ENCODE measurements at regions not wholly inside any gene's neighbourhood (a gene's known extent, or its start where the extent isn't known, plus 50 kb on each side); places are given as distances from the start of the nearest gene placed in this dataset.

- no peak for DNase-seq
These were observed 227.5 kb upstream of the SOX11 start for GRCh38 chr2:5464657-5465056.

- no peak for DNase-seq
These were observed 226.3 kb upstream of the SOX11 start for GRCh38 chr2:5465859-5466258.

GRCh38 chr2:5467178-5467905 is 224.8 kb upstream of the SOX11 start:
- no peak for DNase-seq

- DNase-seq: peak; percentile 27
These were observed 219.5 kb upstream of the SOX11 start for GRCh38 chr2:5472673-5473072.

DNA sequence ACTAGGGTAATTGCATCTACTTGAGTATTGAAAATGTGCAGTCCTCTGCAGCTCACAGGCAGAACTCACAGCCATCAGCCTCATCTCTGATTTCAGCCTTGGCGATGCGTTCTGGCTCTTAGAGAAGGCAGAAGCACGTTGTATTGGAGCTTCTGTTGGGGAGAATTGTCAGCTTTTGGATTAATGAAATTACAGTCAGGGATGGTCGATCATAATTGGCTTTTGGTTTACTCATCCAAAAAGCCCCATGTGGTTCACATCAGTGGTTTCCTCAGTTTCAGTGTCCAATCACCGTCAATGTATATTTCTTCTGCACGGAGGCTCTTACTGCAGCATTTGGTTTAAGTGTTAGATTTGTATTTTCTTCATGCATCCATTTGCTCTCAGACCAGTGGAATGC is 218.5 kb upstream of the SOX11 start:
- DNase-seq: no peak

DNA sequence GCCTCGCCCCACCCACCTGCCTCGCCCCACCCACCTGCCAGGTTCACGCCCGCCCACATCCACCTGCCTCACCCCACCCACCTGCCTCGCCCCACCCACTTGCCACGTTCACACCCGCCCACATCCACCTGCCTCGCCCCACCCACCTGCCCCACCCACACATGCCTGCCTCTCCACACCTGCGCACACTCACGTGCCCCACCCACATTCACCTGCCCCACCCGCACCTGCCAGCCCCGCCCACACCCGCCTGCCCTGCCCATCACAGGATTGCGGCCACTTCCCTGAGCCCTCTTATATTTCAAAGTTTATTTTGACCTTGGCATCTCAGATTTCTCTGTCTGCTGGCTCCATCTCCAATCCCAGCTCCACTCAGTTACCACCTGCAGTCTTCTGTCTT is 217.5 kb upstream of the SOX11 start:
- DNase-seq: no peak

GRCh38 chr2:5479265-5479928 is 212.8 kb upstream of the SOX11 start:
- DNase-seq: no peak

GRCh38 chr2:5482929-5483331 is 209.3 kb upstream of the SOX11 start:
- no peak for DNase-seq

- DNase-seq: no peak
These were observed 207.3 kb upstream of the SOX11 start for GRCh38 chr2:5484868-5485267.

DNA sequence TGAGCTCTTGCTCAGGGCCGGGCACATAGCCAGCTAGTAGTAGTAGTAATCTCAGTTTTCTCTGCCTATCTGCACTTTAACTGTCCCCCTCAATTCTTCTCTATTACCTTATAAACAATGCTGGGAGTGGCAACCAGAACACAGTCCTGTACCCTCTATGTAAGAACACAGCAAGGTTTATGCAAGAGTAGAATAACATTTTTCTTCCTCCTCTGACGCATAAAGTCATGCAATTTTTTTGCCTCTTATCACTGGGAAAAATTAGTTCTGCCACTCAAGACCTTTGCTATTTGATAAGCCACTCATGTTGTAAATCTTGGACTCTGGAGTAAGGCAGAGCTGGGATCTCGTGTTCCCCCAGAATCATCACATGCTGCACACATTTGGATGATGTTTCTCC is 200.7 kb upstream of the SOX11 start:
- no peak for DNase-seq

DNA sequence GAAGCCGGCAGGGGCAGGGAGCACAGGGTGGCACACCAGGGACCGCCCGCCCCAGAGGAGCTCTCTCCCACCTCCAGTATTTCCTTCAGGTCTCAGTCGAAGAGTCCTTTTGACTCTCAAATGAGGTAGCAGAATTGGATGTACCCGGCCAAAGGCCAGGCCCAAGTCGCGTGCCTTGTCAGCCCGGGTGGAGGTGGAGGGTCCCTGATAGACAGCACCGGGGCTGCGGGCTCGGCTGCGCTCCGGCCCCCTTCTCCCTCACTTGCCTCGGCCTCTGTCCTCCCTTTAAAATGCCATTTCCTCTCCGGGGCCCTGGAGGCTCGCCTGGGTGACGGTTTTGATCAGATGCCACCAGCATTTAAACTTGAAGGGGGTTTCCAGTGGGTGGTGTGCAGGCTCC is 198.9 kb upstream of the SOX11 start:
- DNase-seq: no peak

- DNase-seq: no peak
These were observed 198.0 kb upstream of the SOX11 start for GRCh38 chr2:5494212-5494611.

DNA sequence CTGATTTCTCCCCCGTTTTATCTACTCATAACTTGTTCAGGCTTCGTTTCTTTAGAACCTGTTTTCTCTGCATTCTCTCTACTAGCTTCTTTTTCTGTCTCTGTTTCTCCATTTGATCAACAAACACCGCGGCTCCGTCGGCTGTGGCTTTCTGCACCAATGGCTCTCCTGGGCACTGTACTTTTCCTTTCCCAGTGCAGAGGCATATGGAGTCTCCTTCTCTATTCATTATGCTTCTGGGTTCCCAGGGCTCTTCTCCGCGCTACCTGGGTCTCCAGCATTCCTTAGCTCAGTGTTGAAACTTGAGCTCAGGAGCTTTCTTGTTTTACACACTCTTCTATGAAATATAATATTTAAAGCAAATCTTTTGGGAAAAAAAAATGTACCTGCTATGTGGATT is 196.6 kb upstream of the SOX11 start:
- DNase-seq: no peak

DNA sequence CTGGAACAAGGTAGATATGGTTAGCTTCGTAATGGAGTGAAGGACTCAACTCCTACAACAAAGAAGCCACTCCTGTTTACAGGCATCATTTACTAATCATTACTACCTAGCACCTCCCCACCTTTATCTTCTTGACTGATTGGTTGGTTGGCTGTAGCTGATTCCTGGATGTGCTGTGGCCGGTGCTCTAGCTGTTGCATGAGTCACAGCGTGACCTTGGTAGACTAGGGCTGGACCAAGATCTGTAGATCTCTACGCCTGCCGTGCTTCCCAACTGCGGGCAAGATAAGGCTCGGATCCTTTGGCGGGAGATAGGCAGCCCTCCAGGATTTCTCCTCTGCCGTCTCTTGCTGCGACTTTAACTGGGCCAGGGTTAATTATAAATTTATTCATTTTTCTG is 194.3 kb upstream of the SOX11 start:
- DNase-seq: no peak

- DNase-seq: no peak
These were observed 190.4 kb upstream of the SOX11 start for GRCh38 chr2:5501807-5502206.

GRCh38 chr2:5502385-5502784 is 189.8 kb upstream of the SOX11 start:
- no peak for DNase-seq

- DNase-seq: no peak
These were observed 187.4 kb upstream of the SOX11 start for GRCh38 chr2:5504756-5505155.

- no peak for DNase-seq
These were observed 184.8 kb upstream of the SOX11 start for GRCh38 chr2:5507367-5507766.

DNA sequence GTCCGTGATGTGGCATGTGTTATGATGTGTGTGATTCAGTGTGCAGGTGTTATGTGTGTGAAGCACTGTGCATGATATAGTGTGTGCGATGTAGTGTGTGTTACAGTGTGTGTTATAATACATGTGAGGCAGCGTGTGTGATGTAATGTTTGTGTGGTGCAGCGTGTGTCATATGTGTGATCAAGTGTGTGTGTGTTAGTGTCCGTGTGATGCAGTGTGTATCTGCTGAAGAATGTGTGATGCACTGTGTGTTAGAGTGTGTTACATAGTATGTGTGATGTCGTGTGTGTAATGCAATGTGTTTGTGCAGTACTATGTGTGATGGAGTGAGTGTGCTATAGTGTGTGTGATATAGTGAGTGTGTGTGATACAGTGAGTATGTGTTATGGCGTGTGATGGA is 182.8 kb upstream of the SOX11 start:
- no peak for DNase-seq

DNA sequence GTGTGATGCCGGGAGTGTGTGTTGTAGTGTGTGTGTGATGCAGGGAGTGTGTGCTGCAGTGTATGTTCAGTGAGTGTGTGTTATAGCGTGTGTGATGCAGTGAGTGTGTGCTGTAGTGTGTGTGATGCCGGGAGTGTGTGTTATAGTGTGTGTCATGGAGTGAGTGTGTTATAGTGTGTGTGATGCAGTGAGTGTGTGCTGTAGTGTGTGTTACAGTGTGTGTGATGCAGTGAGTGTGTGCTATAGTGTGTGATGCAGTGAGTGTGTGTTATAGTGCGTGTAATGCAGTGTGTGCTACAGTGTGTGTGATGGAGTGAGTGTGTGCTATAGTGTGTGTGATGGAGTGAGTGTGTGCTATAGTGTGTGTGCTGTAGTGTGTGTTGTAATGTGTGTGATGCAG is 182.1 kb upstream of the SOX11 start:
- no peak for DNase-seq

- DNase-seq: no peak
These were observed 176.5 kb upstream of the SOX11 start for GRCh38 chr2:5515693-5516092.

GRCh38 chr2:5519286-5519685 is 172.9 kb upstream of the SOX11 start:
- DNase-seq: no peak

- DNase-seq: no peak
These were observed 171.7 kb upstream of the SOX11 start for GRCh38 chr2:5520463-5520972.

- DNase-seq: no peak
These were observed 170.7 kb upstream of the SOX11 start for GRCh38 chr2:5521461-5521860.

GRCh38 chr2:5524551-5524950 is 167.6 kb upstream of the SOX11 start:
- no peak for DNase-seq
